ENCODE measurements at regions not wholly inside any gene's neighbourhood (a gene's known extent, or its start where the extent isn't known, plus 50 kb on each side); places are given as distances from the start of the nearest gene placed in this dataset.

DNA sequence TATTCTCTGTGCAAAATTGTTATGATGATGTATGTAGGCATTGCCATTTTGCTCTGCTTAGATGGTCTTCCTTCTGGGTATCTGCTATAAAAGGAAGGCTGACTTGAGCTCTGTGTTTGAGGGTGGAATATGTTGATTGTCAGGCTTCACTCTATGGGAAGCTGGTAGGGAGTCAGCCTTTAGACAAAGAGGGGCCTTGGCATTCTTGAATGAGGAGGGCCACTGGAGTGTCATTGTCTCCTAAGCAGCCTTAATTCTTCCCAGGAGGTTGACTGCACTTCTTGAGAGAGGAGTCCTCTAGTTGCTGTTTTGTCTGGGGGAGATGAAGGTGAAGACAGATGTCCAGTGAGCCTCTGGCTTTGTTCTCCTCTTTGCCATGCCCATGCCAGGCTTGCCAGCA lies 266.8 kb downstream of the KCNRG start:
- H3K4me3 ChIP-seq, result no peak overlapping the region
- no peaks in the 10 kb centered on the region for H3K36me3 ChIP-seq
- H3K4me1 ChIP-seq, result peaks cover 0 to 5% (median 2%) of the 10 kb centered on the region in 4 donors
- peaks cover 0 to 16% (median 2%) of the 10 kb centered on the region in 4 donors for H3K9me3 ChIP-seq
- no peaks in the 10 kb centered on the region for H3K27me3 ChIP-seq
- no peak for DNase-seq (ENCODE audit: extremely low spot score)
- TF ChIP-seq POLR2AphosphoS5 (IDR thresholded peaks at IDR 0.05) (no peak), EP300 (IDR thresholded peaks at IDR 0.05) (no peak), POLR2A (IDR thresholded peaks at IDR 0.05; ENCODE audit: low read depth) (no peak)
- TF ChIP-seq, protein P1, sequence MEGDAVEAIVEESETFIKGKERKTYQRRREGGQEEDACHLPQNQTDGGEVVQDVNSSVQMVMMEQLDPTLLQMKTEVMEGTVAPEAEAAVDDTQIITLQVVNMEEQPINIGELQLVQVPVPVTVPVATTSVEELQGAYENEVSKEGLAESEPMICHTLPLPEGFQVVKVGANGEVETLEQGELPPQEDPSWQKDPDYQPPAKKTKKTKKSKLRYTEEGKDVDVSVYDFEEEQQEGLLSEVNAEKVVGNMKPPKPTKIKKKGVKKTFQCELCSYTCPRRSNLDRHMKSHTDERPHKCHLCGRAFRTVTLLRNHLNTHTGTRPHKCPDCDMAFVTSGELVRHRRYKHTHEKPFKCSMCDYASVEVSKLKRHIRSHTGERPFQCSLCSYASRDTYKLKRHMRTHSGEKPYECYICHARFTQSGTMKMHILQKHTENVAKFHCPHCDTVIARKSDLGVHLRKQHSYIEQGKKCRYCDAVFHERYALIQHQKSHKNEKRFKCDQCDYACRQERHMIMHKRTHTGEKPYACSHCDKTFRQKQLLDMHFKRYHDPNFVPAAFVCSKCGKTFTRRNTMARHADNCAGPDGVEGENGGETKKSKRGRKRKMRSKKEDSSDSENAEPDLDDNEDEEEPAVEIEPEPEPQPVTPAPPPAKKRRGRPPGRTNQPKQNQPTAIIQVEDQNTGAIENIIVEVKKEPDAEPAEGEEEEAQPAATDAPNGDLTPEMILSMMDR (IDR thresholded peaks at IDR 0.05), result no peak
- intact Hi-C loops (cut with DNase I), result no loop called here
- H3K27ac ChIP-seq (replicated peaks in 1 of 4), result no peak overlapping the region

GRCh38 chr13:50283017-50283416 lies 267.8 kb downstream of the KCNRG start:
- peaks cover 0 to 7% (median 2%) of the 10 kb centered on the region in 4 donors for H3K9me3 ChIP-seq
- WGBS, result 86% methylated on average over 2 of the region's 2 CpGs
- no peak for TF ChIP-seq POLR2A (IDR thresholded peaks at IDR 0.05; ENCODE audit: low read depth)
- TF ChIP-seq POLR2AphosphoS5 (IDR thresholded peaks at IDR 0.05), result no peak
- no peak for TF ChIP-seq EP300 (IDR thresholded peaks at IDR 0.05)
- TF ChIP-seq, protein P1 (IDR thresholded peaks at IDR 0.05), result no peak
- no peak overlapping the region for H3K27ac ChIP-seq (replicated peaks in 1 of 4)
- H3K27me3 ChIP-seq, result no peaks in the 10 kb centered on the region
- H3K4me3 ChIP-seq, result no peak overlapping the region
- intact Hi-C loops (cut with DNase I), result no loop called here
- H3K4me1 ChIP-seq, result peaks cover 0 to 5% (median 2%) of the 10 kb centered on the region in 4 donors
- no peak for DNase-seq (ENCODE audit: extremely low spot score)
- H3K36me3 ChIP-seq, result no peaks in the 10 kb centered on the region

DNA sequence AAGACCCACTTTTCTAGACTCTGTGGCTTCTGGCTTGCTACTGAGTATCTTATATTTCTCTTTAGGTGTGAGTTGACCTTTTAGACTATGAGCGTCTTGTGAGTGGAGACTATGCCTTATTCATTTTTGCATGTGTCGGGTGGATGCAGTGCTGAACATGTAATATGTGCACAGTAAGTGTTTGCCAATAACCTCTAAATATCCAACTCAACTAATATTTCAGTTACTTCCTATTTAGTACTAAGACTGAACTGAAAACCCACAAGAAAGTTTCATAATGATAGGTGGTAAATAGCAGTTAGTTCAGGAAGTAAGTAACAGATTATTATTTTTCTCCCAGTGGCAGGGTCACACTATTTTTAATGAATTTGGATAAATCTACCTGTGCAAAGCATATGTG lies 269.3 kb downstream of the KCNRG start:
- Histone ChIP-seq H3K9me3 (peaks cover 0 to 4% (median 2%) of the 10 kb centered on the region in 4 donors), H3K4me1 (peaks cover 0 to 5% (median 2%) of the 10 kb centered on the region in 4 donors), H3K4me3 (no peak overlapping the region), H3K27me3 (no peaks in the 10 kb centered on the region), H3K27ac (replicated peaks in 1 of 4) (no peak overlapping the region), H3K36me3 (no peaks in the 10 kb centered on the region)
- DNase-seq (ENCODE audit: extremely low spot score), result no peak
- TF ChIP-seq POLR2A (IDR thresholded peaks at IDR 0.05; ENCODE audit: low read depth) (no peak), POLR2AphosphoS5 (IDR thresholded peaks at IDR 0.05) (no peak), EP300 (IDR thresholded peaks at IDR 0.05) (no peak)
- 90% methylated on average over 2 of the region's 2 CpGs for WGBS
- intact Hi-C loops (cut with DNase I), result no loop called here

DNA sequence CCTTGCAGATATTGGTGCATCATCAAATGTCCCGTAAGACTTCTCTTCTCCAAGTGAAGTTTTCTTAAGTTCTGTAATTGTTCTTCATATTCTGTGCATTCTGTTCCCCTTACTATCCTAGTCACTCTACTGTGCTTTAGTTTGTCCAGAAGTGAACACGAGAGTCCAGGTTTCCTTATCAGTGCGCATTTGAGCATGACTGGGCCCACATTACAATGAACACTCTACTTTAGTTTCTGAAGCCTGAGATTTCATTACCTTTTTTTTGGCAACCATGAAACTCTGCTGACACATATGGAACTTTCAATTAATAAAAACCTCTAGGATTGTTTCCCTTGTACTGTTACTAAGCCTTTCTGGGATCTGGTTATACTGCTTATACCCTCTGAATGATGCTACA lies 270.0 kb downstream of the KCNRG start:
- Histone ChIP-seq H3K4me1 (peaks cover 0 to 5% (median 2%) of the 10 kb centered on the region in 4 donors), H3K4me3 (no peak overlapping the region), H3K27ac (replicated peaks in 1 of 4) (no peak overlapping the region), H3K9me3 (peaks cover 0 to 4% (median 2%) of the 10 kb centered on the region in 4 donors), H3K36me3 (no peaks in the 10 kb centered on the region), H3K27me3 (no peaks in the 10 kb centered on the region)
- intact Hi-C loops (cut with DNase I), result no loop called here
- TF ChIP-seq POLR2A (IDR thresholded peaks at IDR 0.05; ENCODE audit: low read depth), result no peak
- no peak for TF ChIP-seq POLR2AphosphoS5 (IDR thresholded peaks at IDR 0.05)
- no peak for DNase-seq (ENCODE audit: extremely low spot score)
- WGBS, result 86% methylated on average over 3 of the region's 3 CpGs

- no peaks in the 10 kb centered on the region for H3K27me3 ChIP-seq
- no peak overlapping the region for H3K27ac ChIP-seq (replicated peaks in 1 of 4)
- intact Hi-C loops (cut with DNase I), result no loop called here
- 56% methylated on average over 3 of the region's 3 CpGs for WGBS
- H3K4me3 ChIP-seq, result no peak overlapping the region
- peaks cover 0 to 4% (median 2%) of the 10 kb centered on the region in 4 donors for H3K9me3 ChIP-seq
- DNase-seq (ENCODE audit: extremely low spot score), result no peak
- H3K4me1 ChIP-seq, result peaks cover 0 to 5% (median 2%) of the 10 kb centered on the region in 4 donors
- H3K36me3 ChIP-seq, result no peaks in the 10 kb centered on the region
- TF ChIP-seq, protein P1 (IDR thresholded peaks at IDR 0.05), result no peak
- TF ChIP-seq EP300 (IDR thresholded peaks at IDR 0.05) (no peak), POLR2A (IDR thresholded peaks at IDR 0.05; ENCODE audit: low read depth) (no peak), POLR2AphosphoS5 (IDR thresholded peaks at IDR 0.05) (no peak)
Measured at GRCh38 chr13:50286324-50286723, 271.1 kb downstream of the KCNRG start.

- WGBS, result 96% methylated on average over 1 of the region's 1 CpG
- H3K4me1 ChIP-seq, result peaks cover 0 to 5% (median 2%) of the 10 kb centered on the region in 4 donors
- no peak for DNase-seq (ENCODE audit: extremely low spot score)
- H3K9me3 ChIP-seq, result no peaks in the 10 kb centered on the region
- TF ChIP-seq POLR2AphosphoS5 (IDR thresholded peaks at IDR 0.05) (no peak), POLR2A (IDR thresholded peaks at IDR 0.05; ENCODE audit: low read depth) (no peak)
- H3K36me3 ChIP-seq, result no peaks in the 10 kb centered on the region
- intact Hi-C loops (cut with DNase I), result no loop called here
- H3K27me3 ChIP-seq, result no peaks in the 10 kb centered on the region
- H3K4me3 ChIP-seq, result no peak overlapping the region
- no peak overlapping the region for H3K27ac ChIP-seq (replicated peaks in 1 of 4)
Measured at GRCh38 chr13:50290186-50290585, 274.9 kb downstream of the KCNRG start.

Measured in esophagus muscularis mucosa (tissue), 4 donors.